SK-N-SH (cell line): ENCODE measurements at regions not wholly inside any gene's neighbourhood (a gene's known extent, or its start where the extent isn't known, plus 50 kb on each side); places are given as distances from the start of the nearest gene placed in this dataset.

Source experiments
- EZH2phosphoT487 ChIP-seq: fragments of 200-600 bp; sonication (generic); IDR thresholded peaks from 2 replicates; pipeline ENCODE4 v1.6.1; 2017; ENCODE audit warnings: low read depth, mixed run types, mild to moderate bottlenecking, antibody characterized with exemption, moderate library complexity, borderline replicate concordance
- IRF3 ChIP-seq: fragments of 150-350 bp; IDR thresholded peaks from 2 replicates; pipeline ENCODE4 v1.6.1; 2016; ENCODE audit warnings: mild to moderate bottlenecking, low read depth, low read length
- MEF2A ChIP-seq: IDR thresholded peaks from 2 replicates; pipeline ENCODE4 v1.4.0; 2012; ENCODE audit warnings: low read depth, borderline replicate concordance
- SMC3 ChIP-seq: IDR thresholded peaks from 2 replicates; pipeline ENCODE4 v1.6.1; 2012; ENCODE audit warnings: low read depth, low read length, improper control_type of control experiment
- TEAD4 ChIP-seq: IDR thresholded peaks from 2 replicates; pipeline ENCODE4 v1.4.0; 2012; ENCODE audit warnings: mild to moderate bottlenecking, borderline replicate concordance; ENCODE audit not compliant: insufficient read depth
- TF ChIP-seq, protein P1 (sequence below): fragments of 200-600 bp; sonication (generic); IDR thresholded peaks from 2 replicates; pipeline ENCODE4 v1.6.1; 2017; ENCODE audit warnings: antibody characterized with exemption, mild to moderate bottlenecking, moderate library complexity
- TF ChIP-seq, protein P2 (sequence below): IDR thresholded peaks from 2 replicates; pipeline ENCODE4 v1.4.0; 2012; ENCODE audit warnings: low read depth

DNA sequence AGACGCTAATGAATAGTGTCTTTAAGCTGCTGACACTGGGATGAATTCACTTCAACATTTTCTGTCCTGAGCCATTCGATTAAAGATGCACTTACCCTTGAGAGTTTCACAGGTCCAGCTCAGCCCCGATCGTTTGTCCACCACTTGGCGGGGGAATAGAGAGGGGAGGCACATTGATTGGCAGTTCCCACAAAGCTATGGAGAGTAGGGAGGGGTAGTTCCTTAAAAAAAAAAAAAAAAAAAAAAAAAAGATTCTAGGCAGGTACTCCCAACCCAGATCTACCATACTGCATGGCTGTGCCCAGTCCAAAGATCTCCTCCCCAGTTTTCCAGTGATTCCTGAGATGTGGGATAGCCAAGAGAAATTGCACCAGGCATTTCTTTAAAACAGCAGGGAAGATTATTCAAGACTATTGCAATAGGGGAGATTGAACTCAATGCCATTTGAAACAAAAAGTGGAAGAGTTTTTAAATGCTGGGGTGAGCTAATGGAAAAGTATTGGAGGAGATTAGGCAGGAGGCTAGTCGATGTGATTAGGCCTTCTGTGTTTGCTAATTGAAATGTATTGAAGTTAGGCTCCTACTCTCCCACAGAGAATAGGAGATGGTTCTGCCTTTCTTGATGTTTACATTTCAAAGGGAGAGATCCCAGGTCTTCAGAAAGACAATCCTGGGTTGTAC is 2217.4 kb upstream of the WWC1 start:
- TF ChIP-seq, protein P1, sequence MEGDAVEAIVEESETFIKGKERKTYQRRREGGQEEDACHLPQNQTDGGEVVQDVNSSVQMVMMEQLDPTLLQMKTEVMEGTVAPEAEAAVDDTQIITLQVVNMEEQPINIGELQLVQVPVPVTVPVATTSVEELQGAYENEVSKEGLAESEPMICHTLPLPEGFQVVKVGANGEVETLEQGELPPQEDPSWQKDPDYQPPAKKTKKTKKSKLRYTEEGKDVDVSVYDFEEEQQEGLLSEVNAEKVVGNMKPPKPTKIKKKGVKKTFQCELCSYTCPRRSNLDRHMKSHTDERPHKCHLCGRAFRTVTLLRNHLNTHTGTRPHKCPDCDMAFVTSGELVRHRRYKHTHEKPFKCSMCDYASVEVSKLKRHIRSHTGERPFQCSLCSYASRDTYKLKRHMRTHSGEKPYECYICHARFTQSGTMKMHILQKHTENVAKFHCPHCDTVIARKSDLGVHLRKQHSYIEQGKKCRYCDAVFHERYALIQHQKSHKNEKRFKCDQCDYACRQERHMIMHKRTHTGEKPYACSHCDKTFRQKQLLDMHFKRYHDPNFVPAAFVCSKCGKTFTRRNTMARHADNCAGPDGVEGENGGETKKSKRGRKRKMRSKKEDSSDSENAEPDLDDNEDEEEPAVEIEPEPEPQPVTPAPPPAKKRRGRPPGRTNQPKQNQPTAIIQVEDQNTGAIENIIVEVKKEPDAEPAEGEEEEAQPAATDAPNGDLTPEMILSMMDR, result no peak
- TF ChIP-seq MEF2A (no peak), TEAD4 (no peak), SMC3 (no peak), IRF3 (no peak), EZH2phosphoT487 (no peak)
- TF ChIP-seq, protein P2, sequence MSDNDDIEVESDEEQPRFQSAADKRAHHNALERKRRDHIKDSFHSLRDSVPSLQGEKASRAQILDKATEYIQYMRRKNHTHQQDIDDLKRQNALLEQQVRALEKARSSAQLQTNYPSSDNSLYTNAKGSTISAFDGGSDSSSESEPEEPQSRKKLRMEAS, result no peak
